ENCODE measurements at regions not wholly inside any gene's neighbourhood (a gene's known extent, or its start where the extent isn't known, plus 50 kb on each side); places are given as distances from the start of the nearest gene placed in this dataset.

- H3K4me3 ChIP-seq (ENCODE audit: low read length), result no peak overlapping the region
- no peak for DNase-seq (ENCODE audit: low read depth)
- TF ChIP-seq CTCF (IDR thresholded peaks at IDR 0.05; ENCODE audit: insufficient read depth, low read depth, low read length, missing control alignments), result no peak
These were observed 88.1 kb upstream of the BCL6 start for GRCh38 chr3:187833375-187833774.

- no peak for TF ChIP-seq CTCF (IDR thresholded peaks at IDR 0.05; ENCODE audit: insufficient read depth, low read depth, low read length, missing control alignments)
- DNase-seq (ENCODE audit: low read depth), result no peak
- H3K4me3 ChIP-seq (ENCODE audit: low read length), result no peak overlapping the region
These were observed 88.7 kb upstream of the BCL6 start for GRCh38 chr3:187833799-187834578.

- H3K4me3 ChIP-seq (ENCODE audit: low read length), result no peak overlapping the region
- no peak for TF ChIP-seq CTCF (IDR thresholded peaks at IDR 0.05; ENCODE audit: insufficient read depth, low read depth, low read length, missing control alignments)
These were observed 91.8 kb upstream of the BCL6 start for GRCh38 chr3:187836823-187837770.

GRCh38 chr3:187838016-187838540 is 92.8 kb upstream of the BCL6 start:
- no peak for TF ChIP-seq CTCF (IDR thresholded peaks at IDR 0.05; ENCODE audit: insufficient read depth, low read depth, low read length, missing control alignments)
- no peak overlapping the region for H3K4me3 ChIP-seq (ENCODE audit: low read length)
- no peak for DNase-seq (ENCODE audit: low read depth)

More at GRCh38 chr3:187836823-187837770, 91.8 kb upstream of the BCL6 start:
- DNase-seq (ENCODE audit: low read depth), result no peak

- H3K4me3 ChIP-seq (ENCODE audit: low read length), result no peak overlapping the region
- TF ChIP-seq CTCF (IDR thresholded peaks at IDR 0.05; ENCODE audit: insufficient read depth, low read depth, low read length, missing control alignments), result no peak
- DNase-seq (ENCODE audit: low read depth), result peak; percentile 44
These were observed 94.2 kb upstream of the BCL6 start for GRCh38 chr3:187839422-187839821.

GRCh38 chr3:187840856-187841255 is 95.6 kb upstream of the BCL6 start:
- TF ChIP-seq CTCF (IDR thresholded peaks at IDR 0.05; ENCODE audit: insufficient read depth, low read depth, low read length, missing control alignments), result no peak
- no peak for DNase-seq (ENCODE audit: low read depth)
- H3K4me3 ChIP-seq (ENCODE audit: low read length), result no peak overlapping the region
